Retina (tissue), 1 donor: ENCODE measurements at regions not wholly inside any gene's neighbourhood (a gene's known extent, or its start where the extent isn't known, plus 50 kb on each side); places are given as distances from the start of the nearest gene placed in this dataset.
"Not testable (repeated sequence)": the region's sequence is repeated elsewhere in the genome, so short reads cannot be mapped to it uniquely, and the experiment has no call there.

Source experiments
- DNase-seq: peaks from one replicate; pipeline ENCODE4 v3.0.0-alpha.2; 2016

DNA sequence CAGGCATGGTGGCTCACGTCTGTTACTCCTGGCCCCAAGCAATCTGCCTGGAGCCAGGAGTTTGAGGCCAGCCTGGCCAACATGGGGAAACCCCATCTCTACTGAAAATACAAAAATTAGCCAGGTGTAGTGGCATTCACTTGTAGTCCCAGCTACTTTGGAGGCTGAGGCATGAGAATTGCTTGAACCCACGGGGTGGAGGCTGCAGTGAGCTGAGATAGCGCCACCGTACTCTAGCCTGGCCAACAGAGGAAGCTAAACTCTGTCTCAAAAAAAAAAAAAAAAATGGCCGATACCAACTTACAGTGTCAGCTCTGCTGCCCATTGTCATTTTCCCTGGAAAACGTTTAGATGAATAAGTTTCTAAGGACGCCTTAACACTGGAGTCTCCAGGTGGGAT lies 489.9 kb downstream of the TFAP2A start:
- no peak for DNase-seq

DNA sequence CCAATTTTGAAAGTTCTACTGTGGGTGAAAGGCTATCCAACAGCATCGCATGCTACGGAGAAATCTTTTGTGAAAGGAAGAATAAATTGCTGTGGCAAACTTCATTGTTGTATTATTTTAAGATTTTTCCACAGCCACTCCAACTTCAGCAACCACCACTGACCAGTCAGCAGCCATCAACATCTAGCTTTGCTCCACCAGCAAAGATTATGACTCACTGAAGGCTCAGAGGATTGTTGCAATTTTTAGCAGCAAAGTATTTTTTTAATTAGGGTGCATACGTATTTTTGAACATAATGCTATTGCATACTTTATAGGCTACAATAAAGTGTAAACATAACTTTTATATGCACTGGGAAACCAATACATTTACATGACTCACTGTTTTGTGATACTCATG lies 493.5 kb downstream of the TFAP2A start:
- no peak for DNase-seq

DNA sequence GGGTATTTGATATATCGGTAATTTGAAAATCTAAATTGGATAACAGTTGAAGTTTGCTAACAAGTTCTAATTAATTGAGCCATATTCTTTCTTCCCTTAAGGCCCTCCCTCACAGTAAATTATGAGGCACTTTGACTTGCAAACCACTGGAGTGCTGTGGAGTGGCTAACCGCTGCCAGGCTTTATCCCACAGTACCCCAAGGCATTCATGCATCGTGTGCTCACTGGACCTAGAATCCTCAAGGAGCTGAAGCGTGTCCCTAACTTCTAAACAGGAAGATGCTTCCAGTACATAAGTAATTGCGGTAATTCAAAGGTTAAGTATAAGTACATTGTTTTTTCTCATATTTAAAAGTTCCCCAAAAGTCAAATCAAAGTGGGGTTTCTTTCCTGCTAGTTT lies 499.9 kb downstream of the TFAP2A start:
- DNase-seq = no peak

DNA sequence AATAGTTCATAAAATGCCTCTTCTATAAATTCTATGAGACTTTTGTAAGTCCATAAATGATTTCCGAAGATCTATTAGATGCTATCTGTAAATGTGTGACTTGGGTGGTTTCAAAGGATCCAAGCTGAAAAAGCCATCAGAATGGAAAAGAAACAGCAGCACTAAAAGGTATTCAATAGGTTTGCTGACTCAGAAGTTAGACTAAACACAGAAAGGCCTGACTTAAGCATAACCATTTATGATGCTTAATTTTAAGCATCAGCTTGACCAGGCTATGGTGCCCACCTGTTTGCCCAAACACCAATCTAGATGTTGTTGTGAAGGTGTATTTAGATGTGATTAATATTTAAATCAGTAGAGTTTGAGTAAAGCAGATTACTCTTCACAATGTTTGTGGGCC lies 513.5 kb downstream of the TFAP2A start:
- DNase-seq = no peak

DNA sequence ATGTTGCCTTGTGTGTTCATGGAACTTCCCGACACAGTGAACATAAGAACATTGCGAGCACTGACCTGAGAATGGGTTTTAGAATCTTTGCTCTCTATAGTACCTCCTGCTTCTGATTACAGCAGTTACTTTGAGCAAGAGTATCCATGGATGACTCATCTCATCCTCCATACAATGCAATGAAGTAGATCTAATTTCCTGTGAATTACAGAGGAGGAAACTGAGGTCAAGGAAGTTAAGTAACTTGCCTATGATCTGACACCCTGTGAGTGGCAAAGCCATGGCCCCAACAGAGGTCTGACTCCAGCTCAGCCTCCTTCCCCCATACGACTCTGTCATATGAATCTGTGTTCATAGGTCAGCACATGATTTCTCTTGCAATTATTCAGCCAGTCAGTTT lies 518.1 kb downstream of the TFAP2A start:
- no peak for DNase-seq

DNA sequence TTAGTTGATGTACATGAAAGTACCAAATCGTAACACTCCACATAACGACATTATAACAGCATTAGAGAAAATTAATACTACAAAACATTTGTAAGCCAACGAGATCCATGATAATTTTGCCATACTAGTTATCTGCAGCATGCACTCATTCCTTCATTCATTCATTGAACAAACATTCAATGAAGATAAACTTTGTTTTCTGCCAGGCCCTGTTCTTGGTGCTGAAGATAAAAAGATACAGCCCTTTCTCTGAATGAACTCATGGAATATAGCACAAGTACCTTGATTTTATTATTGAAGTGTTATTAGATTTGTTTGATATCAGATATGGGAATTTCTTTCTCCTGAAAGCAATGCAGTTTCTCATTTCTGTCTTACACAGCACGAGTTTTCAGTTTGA lies 524.0 kb downstream of the TFAP2A start:
- no peak for DNase-seq

DNA sequence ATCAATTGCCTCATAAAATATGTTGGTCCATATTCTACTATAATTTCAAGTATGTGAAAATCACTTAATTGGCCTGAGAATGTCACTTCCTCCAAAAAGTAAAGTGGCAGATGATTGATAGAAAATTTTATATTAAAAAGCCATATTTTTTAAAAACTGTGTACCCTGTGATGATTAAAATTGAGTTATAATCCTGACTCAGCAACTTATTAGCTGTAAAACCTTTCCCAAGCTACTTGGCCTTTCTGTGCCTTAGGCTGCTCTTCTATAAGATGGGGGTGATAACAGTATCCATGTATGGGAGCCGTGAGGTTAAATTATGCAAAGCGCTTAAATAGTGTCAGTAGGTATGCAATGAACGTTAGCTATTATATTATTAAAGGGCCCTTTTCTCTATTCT lies 524.4 kb downstream of the TFAP2A start:
- DNase-seq = no peak

DNA sequence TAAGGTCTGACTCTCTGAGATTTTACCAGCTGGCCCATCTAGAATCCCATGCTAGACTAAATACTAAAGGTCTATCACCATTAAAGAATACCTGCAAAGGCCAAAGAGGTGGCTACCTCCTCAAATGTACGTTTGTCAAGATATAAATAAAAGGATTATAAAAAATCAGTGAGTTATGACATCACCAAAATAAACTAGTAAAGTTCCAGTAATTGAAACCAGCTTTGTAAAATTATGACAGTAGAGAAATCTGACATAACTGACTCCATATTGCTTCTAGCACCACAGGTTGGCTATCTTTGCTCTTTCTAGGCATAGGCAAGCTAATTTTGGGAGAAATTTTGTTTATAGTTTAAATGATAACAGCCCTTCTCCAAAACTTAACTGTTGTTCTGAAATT lies 536.3 kb downstream of the TFAP2A start:
- no peak for DNase-seq

DNA sequence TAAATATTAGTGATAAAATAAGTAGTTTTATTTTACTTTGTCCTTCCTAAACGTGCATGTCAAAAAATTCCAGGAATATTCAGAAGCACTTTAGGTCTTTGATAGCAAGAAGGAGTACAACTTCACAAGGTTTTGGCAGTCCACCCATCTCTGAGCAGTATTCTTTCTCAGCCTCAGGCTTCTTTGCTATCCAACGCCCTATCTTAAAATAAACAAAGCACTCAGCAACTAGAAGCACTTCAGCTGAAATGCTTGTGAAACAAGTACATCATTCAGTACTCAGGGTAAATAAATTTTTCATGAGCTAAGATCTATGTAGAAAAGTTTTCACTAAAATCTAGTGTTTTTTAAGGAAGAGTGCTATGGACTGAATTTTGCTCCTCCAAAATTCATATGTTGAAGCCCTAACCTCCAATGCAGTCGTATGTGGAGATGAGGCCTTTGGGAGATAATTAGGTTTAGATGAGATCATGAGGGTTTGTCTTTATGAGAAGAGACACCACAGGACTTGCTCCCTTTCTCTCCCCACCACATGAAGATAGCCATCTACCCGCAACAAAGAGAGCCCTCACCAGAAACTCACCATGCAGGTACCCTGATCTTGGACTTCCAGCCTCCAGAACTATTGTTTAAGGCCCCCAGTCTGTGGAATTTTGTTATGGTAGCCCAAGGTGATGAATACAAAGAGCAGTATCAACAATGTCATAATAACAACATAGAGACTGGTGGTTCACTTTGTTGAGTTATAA lies 539.1 kb downstream of the TFAP2A start:
- DNase-seq = no peak

DNA sequence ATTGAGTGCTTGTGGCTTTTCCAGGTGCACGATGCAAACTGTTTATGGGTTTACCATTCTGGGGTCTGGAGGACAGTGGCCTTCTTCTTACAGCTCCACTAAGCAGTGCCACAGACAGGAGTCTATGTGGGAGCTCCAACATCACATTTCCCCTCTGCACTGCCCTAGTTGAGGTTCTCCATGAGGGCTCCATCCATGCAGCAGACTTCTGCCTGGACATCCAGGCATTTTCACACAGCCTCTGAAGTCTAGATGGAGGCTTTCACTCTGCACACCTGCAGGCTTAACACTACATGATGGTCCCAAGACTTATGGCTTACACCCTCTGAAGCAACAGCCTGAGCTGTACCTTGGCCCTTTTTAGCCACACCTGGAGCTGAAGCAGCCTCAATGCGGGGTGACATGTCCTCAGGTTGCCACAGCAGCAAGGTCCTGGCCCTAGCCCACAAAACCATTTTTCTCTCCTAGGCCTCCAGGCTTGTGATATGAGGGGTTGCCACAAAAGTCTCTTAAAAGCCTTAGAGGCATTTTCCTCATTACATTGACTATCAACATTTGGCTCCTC lies 552.2 kb downstream of the TFAP2A start:
- DNase-seq = no peak

DNA sequence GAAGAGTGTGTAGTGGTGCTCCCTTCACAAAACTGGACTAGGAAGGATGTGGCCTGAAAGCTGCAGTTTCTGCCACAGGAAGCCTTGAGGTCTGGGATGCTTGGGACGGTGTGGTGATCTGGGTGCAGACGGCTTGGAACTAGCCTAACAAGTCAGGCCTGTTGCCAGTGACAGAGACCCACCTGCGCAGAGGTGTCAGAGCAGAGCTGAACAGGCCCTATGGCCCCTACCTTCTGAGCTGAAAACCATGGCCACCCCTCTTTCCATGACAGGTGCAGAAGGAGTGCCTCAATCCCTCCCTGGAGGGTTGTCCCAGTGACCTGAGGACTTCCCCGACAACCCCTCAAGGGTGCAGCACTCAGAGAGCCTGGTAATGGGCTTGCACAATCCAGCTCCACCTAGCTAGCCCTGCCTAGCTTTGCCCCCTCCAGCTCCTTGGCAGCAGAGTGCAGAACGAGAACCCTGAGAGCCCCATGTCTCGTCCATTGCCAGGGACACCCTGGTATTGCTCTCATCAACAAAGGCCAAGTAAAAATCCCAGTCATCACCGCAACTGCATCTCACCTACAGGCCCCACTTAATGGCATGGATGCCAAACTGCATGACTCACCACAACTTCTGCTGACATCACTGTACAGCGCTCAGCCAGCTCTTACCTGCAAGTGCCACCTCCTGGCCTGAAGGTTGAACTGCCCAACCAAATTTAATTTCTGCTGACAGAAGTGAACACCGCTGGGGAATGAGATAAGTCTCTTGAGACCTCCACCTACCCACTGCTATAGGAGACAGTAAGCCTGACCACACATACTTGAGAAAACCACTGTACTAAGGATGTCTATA lies 563.1 kb downstream of the TFAP2A start:
- DNase-seq = no peak

DNA sequence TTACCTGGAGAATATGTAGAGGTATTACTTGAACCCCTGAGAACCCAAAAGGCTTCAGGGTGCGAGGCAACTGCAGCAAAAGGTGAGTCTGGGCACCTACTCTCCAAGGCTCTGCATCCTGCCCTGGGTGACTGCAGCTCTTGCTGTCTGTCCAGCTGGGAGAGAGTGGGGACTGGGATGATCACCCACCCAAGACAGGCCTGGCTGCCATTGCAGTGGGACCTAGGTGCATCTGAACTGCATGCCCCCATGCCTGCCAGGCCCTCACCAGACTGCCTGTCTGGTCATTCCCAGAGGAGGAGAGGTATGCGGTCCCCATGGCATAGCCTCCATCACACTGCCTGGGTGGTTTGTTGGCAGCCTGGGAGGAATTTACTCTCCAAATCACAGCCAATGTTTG lies 563.9 kb downstream of the TFAP2A start:
- DNase-seq = no peak

DNA sequence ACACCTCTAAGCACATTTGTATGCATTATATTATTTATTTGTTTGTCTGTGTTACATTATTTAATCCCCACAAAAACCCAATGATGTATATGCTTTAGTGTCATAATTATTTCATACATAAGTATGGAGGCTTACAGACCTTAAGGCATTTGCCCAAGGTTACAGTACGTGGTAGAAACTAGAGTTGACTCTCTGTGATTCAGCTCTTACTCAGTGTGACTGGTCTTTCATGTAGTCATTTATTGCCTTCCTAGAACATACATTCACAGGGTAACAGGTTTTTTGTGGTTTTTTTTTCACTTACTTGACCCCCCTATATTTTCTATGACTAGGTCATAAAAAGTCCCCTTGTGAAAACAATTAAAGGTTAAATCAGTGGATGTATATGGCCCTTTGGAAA lies 566.8 kb downstream of the TFAP2A start:
- no peak for DNase-seq

DNA sequence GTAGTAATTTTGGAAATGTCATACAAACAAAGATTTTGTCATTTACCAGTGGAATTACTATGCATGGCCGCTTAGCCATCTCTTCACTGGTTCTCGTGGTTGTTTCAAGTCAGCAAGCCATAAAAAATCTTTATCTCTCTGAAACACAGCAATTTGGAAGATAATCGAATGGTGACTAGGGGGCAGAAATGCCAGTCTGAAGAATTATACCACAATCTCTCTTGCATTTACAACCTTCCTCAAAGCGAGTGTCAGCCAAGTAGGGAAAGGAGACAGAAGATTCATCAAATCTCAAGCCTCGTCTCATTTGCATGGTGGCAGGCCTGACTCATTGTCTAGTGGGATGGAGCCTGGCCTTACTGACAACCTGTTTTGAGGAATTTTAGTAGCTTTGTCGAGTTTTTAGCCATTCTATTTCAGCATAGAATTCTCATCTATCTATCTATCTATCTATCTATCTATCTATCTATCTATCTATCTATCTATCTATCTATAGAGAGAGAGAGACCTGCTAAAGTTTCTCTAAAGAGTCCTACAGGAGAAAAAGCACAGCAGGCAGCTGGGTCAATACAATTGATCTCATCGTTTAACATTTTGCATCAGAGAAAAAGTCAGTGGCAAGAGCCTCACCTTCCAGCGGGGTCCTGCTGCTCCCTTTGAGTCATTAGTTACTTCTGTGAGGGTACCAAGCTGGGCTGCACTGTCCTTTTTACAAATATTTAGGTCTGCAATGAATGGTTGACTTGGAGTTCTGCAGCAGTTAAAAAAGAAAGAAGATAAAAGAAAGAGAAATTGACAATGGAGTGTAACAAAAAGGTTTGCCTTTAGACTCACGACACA lies 572.8 kb downstream of the TFAP2A start:
- no peak for DNase-seq

DNA sequence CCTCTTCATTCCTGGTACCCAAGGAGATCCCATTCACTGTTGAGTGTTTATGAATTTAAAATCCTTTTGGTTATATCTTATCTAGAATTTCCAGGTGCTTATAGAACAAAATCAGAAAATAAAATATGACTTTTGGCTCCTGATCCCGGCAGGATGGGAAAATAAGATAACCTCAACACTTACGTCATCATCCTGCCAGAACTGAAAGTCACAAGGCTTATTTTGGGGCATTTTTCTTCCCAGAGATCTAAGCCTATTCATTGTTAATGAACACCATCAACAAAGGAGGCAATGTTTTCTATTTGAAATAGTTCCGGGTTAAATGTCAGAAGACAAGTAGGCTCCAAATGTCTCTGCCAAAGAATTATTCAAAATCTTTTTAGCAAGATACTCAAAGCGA lies 580.6 kb downstream of the TFAP2A start:
- no peak for DNase-seq

DNA sequence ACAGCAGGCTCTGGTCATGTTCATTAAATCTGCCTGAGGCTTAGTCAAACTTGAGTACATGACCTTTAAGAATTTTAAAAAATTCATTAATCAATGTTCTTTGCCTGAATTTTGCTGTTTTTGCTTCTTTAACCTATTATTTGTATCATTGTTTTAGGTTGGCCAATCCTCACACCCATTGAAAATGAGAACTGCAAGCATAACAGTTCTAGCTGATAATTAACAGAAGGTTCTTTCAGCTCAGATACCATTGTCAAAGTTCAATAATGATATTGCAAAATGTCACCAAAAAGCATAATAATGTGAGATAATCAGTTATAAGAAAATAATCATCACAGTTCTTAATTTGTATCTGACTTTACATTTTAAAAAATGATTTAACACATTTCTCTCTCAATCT lies 583.1 kb downstream of the TFAP2A start:
- no peak for DNase-seq

DNA sequence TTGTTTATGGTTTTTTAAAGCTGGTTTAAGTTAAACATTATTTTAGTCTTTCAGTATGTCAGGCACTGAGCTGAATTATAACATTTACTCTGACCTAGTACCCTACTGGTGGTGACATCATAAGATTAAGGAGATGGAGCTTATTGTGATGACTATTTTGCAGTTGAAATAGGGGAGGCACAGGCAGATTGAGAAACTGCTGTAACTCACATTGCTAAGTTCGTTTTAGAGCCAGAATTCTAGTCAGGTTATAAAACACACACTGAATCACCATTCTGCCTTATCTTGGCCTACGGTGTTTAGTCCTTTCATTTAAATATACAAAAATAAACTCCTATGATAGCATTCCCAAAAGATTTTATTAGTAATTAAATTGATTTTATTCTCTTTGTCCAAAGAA lies 584.1 kb downstream of the TFAP2A start:
- DNase-seq = no peak

DNA sequence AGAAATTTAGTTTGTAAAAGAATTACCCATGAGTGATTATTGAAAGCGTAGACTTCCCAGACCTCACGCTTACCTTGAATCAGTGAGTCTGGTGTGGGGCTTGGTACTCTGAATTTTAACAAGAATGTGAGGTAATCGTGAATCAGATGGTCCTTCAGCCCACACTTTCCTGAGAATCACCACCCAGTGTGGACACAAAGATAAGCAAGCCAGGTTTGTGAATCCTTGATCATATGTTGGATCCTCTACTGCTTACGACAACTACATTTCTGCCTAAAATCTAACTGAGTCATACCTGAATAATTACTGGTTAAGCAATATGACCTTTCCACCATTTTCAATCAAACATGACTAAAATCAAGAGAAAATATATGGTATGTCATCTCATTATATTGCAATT lies 589.3 kb downstream of the TFAP2A start:
- no peak for DNase-seq

DNA sequence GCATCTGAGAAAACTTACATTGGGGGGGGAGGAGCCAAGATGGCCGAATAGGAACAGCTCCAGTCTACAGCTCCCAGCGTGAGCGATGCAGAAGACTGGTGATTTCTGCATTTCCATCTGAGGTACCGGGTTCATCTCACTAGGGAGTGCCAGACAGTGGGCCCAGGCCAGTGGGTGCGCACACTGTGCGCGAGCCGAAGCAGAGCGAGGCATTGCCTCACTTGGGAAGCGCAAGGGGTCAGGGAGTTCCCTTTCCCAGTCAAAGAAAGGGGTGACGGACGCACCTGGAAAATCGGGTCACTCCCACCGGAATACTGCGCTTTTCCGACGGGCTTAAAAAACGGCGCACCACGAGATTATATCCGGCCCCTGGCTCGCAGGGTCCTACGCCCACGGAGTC lies 604.1 kb downstream of the TFAP2A start:
- DNase-seq = not testable (repeated sequence)

DNA sequence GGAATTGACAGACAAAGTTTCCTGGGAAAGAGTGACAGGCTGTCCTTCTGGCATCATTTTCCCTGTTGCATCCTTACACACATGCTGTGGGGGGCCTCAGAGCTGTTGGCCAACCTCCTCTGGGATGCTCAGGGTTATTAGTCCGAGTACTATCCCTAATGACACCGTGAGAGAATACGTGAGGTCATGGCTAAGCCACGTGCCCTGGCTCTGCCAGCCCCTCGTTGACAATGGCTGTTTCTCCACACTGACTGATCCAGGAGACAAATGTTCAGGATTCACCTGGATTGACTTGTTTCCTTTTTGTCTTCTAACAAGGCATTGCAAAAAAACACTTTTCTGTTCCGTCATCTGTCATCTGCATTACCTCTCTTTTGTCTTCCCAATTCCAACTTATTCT lies 604.6 kb downstream of the TFAP2A start:
- no peak for DNase-seq

DNA sequence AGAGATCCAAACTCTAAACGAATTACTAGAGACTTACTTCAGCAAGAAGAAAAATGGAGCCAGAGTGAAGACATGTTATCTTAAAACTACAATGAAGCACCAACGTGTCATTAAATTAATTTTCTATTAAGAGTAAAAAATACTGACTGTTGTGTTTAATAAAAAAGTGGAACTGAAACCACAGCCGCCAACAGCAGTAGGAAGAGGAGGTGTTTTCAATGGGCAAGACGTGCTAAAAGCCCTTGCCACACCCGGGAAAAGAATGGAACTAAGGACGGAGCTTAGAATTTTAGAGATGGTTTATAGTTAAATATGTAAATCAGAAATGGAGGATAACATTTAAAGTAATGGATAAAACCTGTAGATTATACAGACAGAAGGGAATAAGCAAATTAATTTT lies 608.7 kb downstream of the TFAP2A start:
- no peak for DNase-seq

DNA sequence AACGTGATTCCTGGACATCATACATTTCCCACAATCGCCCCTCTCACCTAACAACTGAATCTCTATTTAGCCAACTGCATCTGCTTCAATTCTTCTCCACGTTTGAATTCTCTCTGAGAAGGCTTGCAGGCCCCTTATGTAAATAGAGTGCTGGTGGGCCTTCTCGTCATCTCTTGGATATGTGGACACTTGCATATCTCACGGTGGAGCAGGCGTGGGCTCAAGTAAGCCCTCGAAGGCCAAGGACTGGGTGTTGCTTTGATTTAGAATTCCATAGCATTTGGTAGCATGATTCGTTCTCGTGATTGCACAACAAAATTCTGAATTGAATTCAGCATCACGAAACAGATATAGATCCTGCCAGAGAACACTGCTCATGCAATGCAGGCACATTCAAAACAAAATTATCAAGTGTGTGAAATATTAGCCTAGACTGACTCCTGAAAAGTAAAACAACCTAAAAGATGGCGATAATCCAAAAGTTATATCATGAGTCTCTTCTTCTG lies 613.6 kb downstream of the TFAP2A start:
- DNase-seq = no peak

DNA sequence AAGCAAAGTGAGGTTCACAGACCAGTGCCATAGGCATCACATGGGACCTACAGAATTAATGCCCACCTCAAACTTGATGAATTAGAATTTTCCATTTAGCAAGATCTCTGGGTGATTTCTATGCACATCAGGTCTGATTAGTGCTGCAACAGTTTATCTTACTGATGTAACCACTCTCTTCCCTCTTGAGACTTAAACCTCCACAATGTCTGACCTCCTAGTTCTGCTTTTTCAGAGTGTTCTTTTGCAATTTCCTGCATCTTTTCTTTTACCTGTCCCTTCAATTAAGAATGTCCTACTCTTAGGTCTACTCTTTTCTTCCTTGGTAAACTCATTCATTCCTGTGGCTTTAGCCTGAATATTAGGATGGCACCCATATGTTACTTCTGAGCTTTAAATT lies 615.3 kb downstream of the TFAP2A start:
- DNase-seq = no peak
